Aorta (tissue), 5 donors: ENCODE measurements at regions not wholly inside any gene's neighbourhood (a gene's known extent, or its start where the extent isn't known, plus 50 kb on each side); places are given as distances from the start of the nearest gene placed in this dataset.
A peak's percentile ranks its signal among the peaks of the same experiment; 100 is the strongest.

ENCODE experiments used
- ATAC-seq: fragments of 200-7000 bp; cut with Tn5 transposase; one replicate; pipeline ENCODE4 v1.9.1; 2022; ENCODE audit warnings: moderate library complexity; ENCODE audit not compliant: low FRiP score
- DNase-seq, 2 donors: peaks; one replicate each; pipeline ENCODE4 v3.0.0-alpha.2; 2020
- H3K27ac ChIP-seq, 2 donors: one replicate each; pipeline ENCODE4 v1.5.1; 2013; ENCODE audit warnings: low read length in 2 of 2, mild to moderate bottlenecking in 2 of 2, moderate library complexity in 2 of 2, control low read depth in 1 of 2, inconsistent platforms in 1 of 2, low read depth in 1 of 2
- H3K27me3 ChIP-seq, 2 donors: one replicate each; pipeline ENCODE4 v1.6.1; 2013; ENCODE audit warnings: control low read depth in 1 of 2, low read length in 1 of 2, mild to moderate bottlenecking in 1 of 2, moderate library complexity in 1 of 2; ENCODE audit not compliant: insufficient read depth in 2 of 2, control insufficient read depth in 1 of 2
- H3K36me3 ChIP-seq, 2 donors: one replicate each; pipeline ENCODE4 v1.6.1; 2013; ENCODE audit warnings: control low read depth in 1 of 2, low read length in 1 of 2, mild to moderate bottlenecking in 1 of 2; ENCODE audit not compliant: insufficient read depth in 2 of 2, control insufficient read depth in 1 of 2
- H3K4me1 ChIP-seq, 2 donors: one replicate each; pipeline ENCODE4 v1.6.1; 2013; ENCODE audit warnings: low read length in 2 of 2, control low read depth in 1 of 2, mild to moderate bottlenecking in 1 of 2, moderate library complexity in 1 of 2; ENCODE audit not compliant: insufficient read depth in 2 of 2, control insufficient read depth in 1 of 2
- H3K4me3 ChIP-seq, 2 donors: one replicate each; pipeline ENCODE4 v1.5.1; 2013; ENCODE audit warnings: low read length in 2 of 2, control low read depth in 1 of 2, mild to moderate bottlenecking in 1 of 2
- H3K9me3 ChIP-seq: one replicate; pipeline ENCODE4 v1.6.1; 2013; ENCODE audit warnings: mild to moderate bottlenecking, low read length; ENCODE audit not compliant: control insufficient read depth
- WGBS, 2 donors: extraction: QIAGEN DNeasy Blood & Tissue Kit; methylation state at CpG; one replicate each; pipeline ENCODE4 v1.1.7; 2013; 5-methylcytosine and 5-hydroxymethylcytosine counted together
- intact Hi-C, 2 donors: fragments of 100-400 bp; cut with DNase I; formaldehyde crosslinking; loops; one replicate each; pipeline versions ENCODE4 v1.14.2 to v1.15.0; 2022
- donor health status: healthy with polysubstance abuse.
- donor health status: Bipolar disorder and iron deficiency.
- donor health status: DM: no; HTN: no; CAD: no.
- donor health status: DM: no; HTN: no; CAD: no.
- donor health status: DM: yes; HTN: yes; CAD: no.

GRCh38 chr4:147019091-147019490, 73.4 kb upstream of the TTC29 start:
- no peaks in the 10 kb centered on the region for H3K27me3 ChIP-seq
- intact Hi-C loops, result loop anchor here (2.0 to 5.0 kb wide), 4 partner anchors 78 to 573 kb away; no protein-coding TSS in a partner anchor
- no peak overlapping the region for H3K27ac ChIP-seq
- ATAC-seq (peak; percentile 73), DNase-seq (peak; percentile 74 to 83)
- no peak overlapping the region for H3K4me3 ChIP-seq
- 54% methylated on average over 2 of the region's 2 CpGs for WGBS, 2 donors
- H3K4me1 ChIP-seq, result no peaks in the 10 kb centered on the region
- no peaks in the 10 kb centered on the region for H3K9me3 ChIP-seq
- no peaks in the 10 kb centered on the region for H3K36me3 ChIP-seq

GRCh38 chr4:147020456-147020855, 74.8 kb upstream of the TTC29 start:
- Histone ChIP-seq H3K27me3 (no peaks in the 10 kb centered on the region), H3K36me3 (no peaks in the 10 kb centered on the region), H3K9me3 (no peaks in the 10 kb centered on the region), H3K4me1 (no peaks in the 10 kb centered on the region), H3K27ac (no peak overlapping the region), H3K4me3 (no peak overlapping the region)
- ATAC-seq (no peak), DNase-seq (no peak)
- WGBS, 2 donors, result 91 to 92% methylated on average over 4 of the region's 4 CpGs
- intact Hi-C loops, result no loop called here

- Histone ChIP-seq H3K4me1 (no peaks in the 10 kb centered on the region), H3K4me3 (no peak overlapping the region), H3K9me3 (no peaks in the 10 kb centered on the region), H3K36me3 (no peaks in the 10 kb centered on the region), H3K27me3 (no peaks in the 10 kb centered on the region), H3K27ac (no peak overlapping the region)
- WGBS, 2 donors, result 87 to 91% methylated on average over 2 of the region's 2 CpGs
- intact Hi-C loops, result loop anchor here in 1 of 2 donors (5.0 kb wide), 1 partner anchor 567 kb away; no protein-coding TSS in a partner anchor
- no peak for ATAC-seq
- no peak for DNase-seq
These were observed 79.4 kb upstream of the TTC29 start for GRCh38 chr4:147025042-147025441.

GRCh38 chr4:147029296-147029695, 83.6 kb upstream of the TTC29 start:
- DNase-seq, result no peak
- H3K27ac ChIP-seq, result no peak overlapping the region
- no peaks in the 10 kb centered on the region for H3K9me3 ChIP-seq
- no peak for ATAC-seq
- intact Hi-C loops, result loop anchor here in 1 of 2 donors (5.0 kb wide), 1 partner anchor 563 kb away; no protein-coding TSS in a partner anchor
- H3K36me3 ChIP-seq, result no peaks in the 10 kb centered on the region
- H3K27me3 ChIP-seq, result no peaks in the 10 kb centered on the region
- no peak overlapping the region for H3K4me3 ChIP-seq
- H3K4me1 ChIP-seq, result no peaks in the 10 kb centered on the region

- DNase-seq (no peak), ATAC-seq (no peak)
- Histone ChIP-seq H3K4me1 (peaks cover 0 to 2% of the 10 kb centered on the region in 2 donors), H3K27ac (no peak overlapping the region), H3K27me3 (no peaks in the 10 kb centered on the region), H3K9me3 (no peaks in the 10 kb centered on the region), H3K4me3 (no peak overlapping the region), H3K36me3 (no peaks in the 10 kb centered on the region)
- 56 to 63% methylated on average over 1 of the region's 1 CpG for WGBS, 2 donors
- intact Hi-C loops, result no loop called here
These were observed 88.7 kb upstream of the TTC29 start for GRCh38 chr4:147034372-147034771.

- H3K36me3 ChIP-seq, result no peaks in the 10 kb centered on the region
- DNase-seq (no peak), ATAC-seq (no peak)
- intact Hi-C loops, result no loop called here
- H3K27ac ChIP-seq, result no peak overlapping the region
- no peak overlapping the region for H3K4me3 ChIP-seq
- no peaks in the 10 kb centered on the region for H3K27me3 ChIP-seq
- 33 to 36% methylated on average over 4 of the region's 4 CpGs for WGBS, 2 donors
- H3K4me1 ChIP-seq, result peaks cover 0 to 2% of the 10 kb centered on the region in 2 donors
- H3K9me3 ChIP-seq, result no peaks in the 10 kb centered on the region
These were observed 91.4 kb upstream of the TTC29 start for GRCh38 chr4:147037069-147037468.

GRCh38 chr4:147039976-147040575, 94.4 kb upstream of the TTC29 start:
- no peak for DNase-seq
- Histone ChIP-seq H3K27ac (no peak overlapping the region), H3K9me3 (no peaks in the 10 kb centered on the region), H3K36me3 (no peaks in the 10 kb centered on the region), H3K27me3 (no peaks in the 10 kb centered on the region), H3K4me3 (no peak overlapping the region), H3K4me1 (peaks cover 0 to 2% of the 10 kb centered on the region in 2 donors)
- intact Hi-C loops, result no loop called here
- 87 to 89% methylated on average over 8 of the region's 8 CpGs for WGBS, 2 donors
- no peak for ATAC-seq

- ATAC-seq, result no peak
- DNase-seq, result no peak
- no peak overlapping the region for H3K27ac ChIP-seq
- no peaks in the 10 kb centered on the region for H3K9me3 ChIP-seq
- intact Hi-C loops, result no loop called here
- no peaks in the 10 kb centered on the region for H3K27me3 ChIP-seq
- no peaks in the 10 kb centered on the region for H3K36me3 ChIP-seq
- peaks cover 0 to 2% of the 10 kb centered on the region in 2 donors for H3K4me1 ChIP-seq
- no peak overlapping the region for H3K4me3 ChIP-seq
- 96 to 98% methylated on average over 3 of the region's 3 CpGs for WGBS, 2 donors
These were observed 95.2 kb upstream of the TTC29 start for GRCh38 chr4:147040874-147041273.

- no peak overlapping the region for H3K27ac ChIP-seq
- intact Hi-C loops, result no loop called here
- 54 to 61% methylated on average over 4 of the region's 4 CpGs for WGBS, 2 donors
These were observed 95.7 kb upstream of the TTC29 start for GRCh38 chr4:147041376-147041775.

More at GRCh38 chr4:147041376-147041775, 95.7 kb upstream of the TTC29 start:
- no peaks in the 10 kb centered on the region for H3K36me3 ChIP-seq
- peaks cover 0 to 2% of the 10 kb centered on the region in 2 donors for H3K4me1 ChIP-seq
- ATAC-seq, result no peak
- no peak for DNase-seq
- no peak overlapping the region for H3K4me3 ChIP-seq
- no peaks in the 10 kb centered on the region for H3K27me3 ChIP-seq
- H3K9me3 ChIP-seq, result no peaks in the 10 kb centered on the region
